WTC11 (cell line): ENCODE measurements at regions not wholly inside any gene's neighbourhood (a gene's known extent, or its start where the extent isn't known, plus 50 kb on each side); places are given as distances from the start of the nearest gene placed in this dataset.

Source experiments
- ATF6 ChIP-seq: sonication (generic); formaldehyde crosslinking; IDR thresholded peaks from 2 replicates; pipeline ENCODE4 v1.8.1; 2023; ENCODE audit warnings: mild to moderate bottlenecking, missing genetic modification reagents
- CTCF ChIP-seq: fragments of 200-600 bp; IDR thresholded peaks from 2 replicates; pipeline ENCODE4 v1.8.0; 2022; ENCODE audit warnings: antibody characterized with exemption
- E2F4 ChIP-seq: sonication (generic); formaldehyde crosslinking; IDR thresholded peaks from 2 replicates; pipeline ENCODE4 v1.8.1; 2022; ENCODE audit warnings: low read depth, mild to moderate bottlenecking, moderate library complexity, missing genetic modification reagents, borderline replicate concordance
- FOXP1 ChIP-seq: sonication (generic); formaldehyde crosslinking; IDR thresholded peaks from 2 replicates; pipeline ENCODE4 v1.8.0; 2022; ENCODE audit warnings: missing genetic modification reagents, mild to moderate bottlenecking, moderate library complexity, borderline replicate concordance
- GABPB1 ChIP-seq: sonication (generic); formaldehyde crosslinking; IDR thresholded peaks from 2 replicates; pipeline ENCODE4 v1.8.1; 2023; ENCODE audit warnings: mild to moderate bottlenecking, missing genetic modification reagents
- IRF2 ChIP-seq: sonication (generic); formaldehyde crosslinking; IDR thresholded peaks from 2 replicates; pipeline ENCODE4 v1.8.0; 2022; ENCODE audit warnings: low read depth, missing genetic modification reagents, borderline replicate concordance
- MAX ChIP-seq: sonication (generic); formaldehyde crosslinking; IDR thresholded peaks from 2 replicates; pipeline ENCODE4 v1.8.0; 2022; ENCODE audit warnings: mild to moderate bottlenecking, missing genetic modification reagents
- NFE2L1 ChIP-seq: sonication (generic); formaldehyde crosslinking; IDR thresholded peaks from 2 replicates; pipeline ENCODE4 v1.8.1; 2023; ENCODE audit warnings: missing genetic modification reagents
- NR2C2 ChIP-seq: sonication (generic); formaldehyde crosslinking; IDR thresholded peaks from 2 replicates; pipeline ENCODE4 v1.8.0; 2022; ENCODE audit warnings: mild to moderate bottlenecking, missing genetic modification reagents
- OVOL2 ChIP-seq: fragments of 250-450 bp; sonication (Bioruptor Pico); IDR thresholded peaks from 2 replicates; pipeline ENCODE4 v1.9.0; 2021; ENCODE audit warnings: mild to moderate bottlenecking, borderline replicate concordance
- RORB ChIP-seq: fragments of 250-450 bp; sonication (Bioruptor Pico); IDR thresholded peaks from 2 replicates; pipeline ENCODE4 v1.9.0; 2021; ENCODE audit warnings: mild to moderate bottlenecking
- TCF7 ChIP-seq: sonication (generic); formaldehyde crosslinking; IDR thresholded peaks from 2 replicates; pipeline ENCODE4 v1.8.0; 2022; ENCODE audit warnings: mild to moderate bottlenecking, low read depth, missing genetic modification reagents, moderate library complexity
- ZNF281 ChIP-seq: sonication (generic); formaldehyde crosslinking; IDR thresholded peaks from 2 replicates; pipeline ENCODE4 v1.8.0; 2023; ENCODE audit warnings: mild to moderate bottlenecking, missing genetic modification reagents
- ZNF423 ChIP-seq: fragments of 250-450 bp; sonication (Bioruptor Pico); IDR thresholded peaks from 2 replicates; pipeline ENCODE4 v2.1.2; 2022; ENCODE audit warnings: mild to moderate bottlenecking, moderate library complexity

GRCh38 chr13:50322006-50322405, 306.8 kb downstream of the KCNRG start:
- no peak for TF ChIP-seq ATF6 (CRISPR knock-in tag)
- TF ChIP-seq CTCF: no peak
- TF ChIP-seq NR2C2 (CRISPR knock-in tag): no peak
- TF ChIP-seq NFE2L1: no peak
- TF ChIP-seq GABPB1 (CRISPR knock-in tag): no peak
- no peak for TF ChIP-seq RORB (CRISPR knock-in tag)
- no peak for TF ChIP-seq IRF2 (CRISPR knock-in tag)
- TF ChIP-seq E2F4: no peak
- TF ChIP-seq TCF7 (CRISPR knock-in tag): no peak
- no peak for TF ChIP-seq ZNF281 (CRISPR knock-in tag)
- TF ChIP-seq MAX (CRISPR knock-in tag): no peak
- TF ChIP-seq OVOL2 (CRISPR knock-in tag): no peak
- TF ChIP-seq ZNF423 (CRISPR knock-in tag): no peak
- no peak for TF ChIP-seq FOXP1
